ENCODE measurements at regions not wholly inside any gene's neighbourhood (a gene's known extent, or its start where the extent isn't known, plus 50 kb on each side); places are given as distances from the start of the nearest gene placed in this dataset.

DNA sequence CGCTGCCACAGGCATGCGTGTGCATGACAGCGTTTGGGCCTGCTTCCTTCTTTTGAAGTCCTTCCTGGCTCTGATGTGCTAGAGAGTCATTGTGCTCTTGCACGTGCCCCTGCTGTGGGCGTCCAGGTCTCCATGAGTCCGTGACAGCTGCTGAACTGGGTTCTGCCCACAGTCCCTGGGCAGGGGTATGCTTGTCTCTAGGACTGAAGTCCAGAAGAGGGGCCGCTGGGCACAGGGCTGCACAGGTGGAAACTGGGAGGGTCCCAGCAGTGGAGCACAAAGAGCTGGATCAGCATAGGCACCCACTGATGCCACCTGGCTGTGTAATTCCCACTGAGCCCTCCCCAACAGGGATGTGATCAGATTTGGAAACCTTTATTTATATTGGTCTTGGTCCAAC lies 169.4 kb downstream of the IRX2 start:
- Histone ChIP-seq H3K36me3 (replicated peaks; ENCODE audit: low read depth, low read length) (no peaks in the 10 kb centered on the region), H2AFZ (ENCODE audit: low read depth, low read length) (no peak overlapping the region), H3K4me3 (ENCODE audit: low read length) (no peak overlapping the region), H4K20me1 (ENCODE audit: insufficient read depth, low read length) (no peaks in the 10 kb centered on the region), H3K4me2 (ENCODE audit: low read length) (no peak overlapping the region), H3K27me3 (ENCODE audit: low read depth, low read length) (no peaks in the 10 kb centered on the region), H3K27ac (ENCODE audit: low read length) (no peak overlapping the region), H3K9me3 (ENCODE audit: insufficient read depth, low read length) (no peaks in the 10 kb centered on the region), H3K79me2 (ENCODE audit: low read length) (no peaks in the 10 kb centered on the region), H3K9ac (ENCODE audit: low read length) (no peak overlapping the region), H3K4me1 (ENCODE audit: low read length) (no peaks in the 10 kb centered on the region)
- no peak for TF ChIP-seq EZH2phosphoT487 (IDR thresholded peaks at IDR 0.05; ENCODE audit: low read depth)
- TF ChIP-seq, protein P1, sequence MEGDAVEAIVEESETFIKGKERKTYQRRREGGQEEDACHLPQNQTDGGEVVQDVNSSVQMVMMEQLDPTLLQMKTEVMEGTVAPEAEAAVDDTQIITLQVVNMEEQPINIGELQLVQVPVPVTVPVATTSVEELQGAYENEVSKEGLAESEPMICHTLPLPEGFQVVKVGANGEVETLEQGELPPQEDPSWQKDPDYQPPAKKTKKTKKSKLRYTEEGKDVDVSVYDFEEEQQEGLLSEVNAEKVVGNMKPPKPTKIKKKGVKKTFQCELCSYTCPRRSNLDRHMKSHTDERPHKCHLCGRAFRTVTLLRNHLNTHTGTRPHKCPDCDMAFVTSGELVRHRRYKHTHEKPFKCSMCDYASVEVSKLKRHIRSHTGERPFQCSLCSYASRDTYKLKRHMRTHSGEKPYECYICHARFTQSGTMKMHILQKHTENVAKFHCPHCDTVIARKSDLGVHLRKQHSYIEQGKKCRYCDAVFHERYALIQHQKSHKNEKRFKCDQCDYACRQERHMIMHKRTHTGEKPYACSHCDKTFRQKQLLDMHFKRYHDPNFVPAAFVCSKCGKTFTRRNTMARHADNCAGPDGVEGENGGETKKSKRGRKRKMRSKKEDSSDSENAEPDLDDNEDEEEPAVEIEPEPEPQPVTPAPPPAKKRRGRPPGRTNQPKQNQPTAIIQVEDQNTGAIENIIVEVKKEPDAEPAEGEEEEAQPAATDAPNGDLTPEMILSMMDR (IDR thresholded peaks at IDR 0.05; ENCODE audit: low read depth, low read length) = no peak

DNA sequence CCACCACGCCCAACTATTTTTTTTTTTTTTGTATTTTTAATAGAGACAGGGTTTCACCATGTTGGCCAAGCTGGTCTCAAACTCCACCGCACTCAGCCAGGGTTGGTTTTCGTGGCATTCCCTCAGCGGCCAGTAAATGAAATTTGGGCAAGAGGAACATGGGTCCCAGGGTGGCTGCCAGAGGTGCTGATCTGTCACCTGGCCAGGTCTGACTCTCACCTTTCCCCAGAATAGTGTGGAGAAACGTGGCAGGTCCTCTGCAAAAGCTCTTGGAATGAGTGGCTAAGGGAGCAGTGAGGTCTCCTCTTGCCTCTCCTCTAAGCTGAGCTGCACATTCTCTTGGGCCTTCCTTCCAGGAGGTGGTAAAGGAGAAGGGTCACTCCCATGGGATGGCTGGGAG lies 170.1 kb downstream of the IRX2 start:
- Histone ChIP-seq H3K27ac (ENCODE audit: low read length) (no peak overlapping the region), H3K27me3 (ENCODE audit: low read depth, low read length) (no peaks in the 10 kb centered on the region), H3K4me1 (ENCODE audit: low read length) (no peaks in the 10 kb centered on the region), H3K36me3 (replicated peaks; ENCODE audit: low read depth, low read length) (no peaks in the 10 kb centered on the region), H3K4me2 (ENCODE audit: low read length) (no peak overlapping the region), H3K4me3 (ENCODE audit: low read length) (no peak overlapping the region), H3K79me2 (ENCODE audit: low read length) (no peaks in the 10 kb centered on the region), H4K20me1 (ENCODE audit: insufficient read depth, low read length) (no peaks in the 10 kb centered on the region), H3K9me3 (ENCODE audit: insufficient read depth, low read length) (no peaks in the 10 kb centered on the region), H2AFZ (ENCODE audit: low read depth, low read length) (no peak overlapping the region), H3K9ac (ENCODE audit: low read length) (no peak overlapping the region)
- TF ChIP-seq, protein P1 (IDR thresholded peaks at IDR 0.05; ENCODE audit: low read depth, low read length) = no peak
- no peak for TF ChIP-seq EZH2phosphoT487 (IDR thresholded peaks at IDR 0.05; ENCODE audit: low read depth)

DNA sequence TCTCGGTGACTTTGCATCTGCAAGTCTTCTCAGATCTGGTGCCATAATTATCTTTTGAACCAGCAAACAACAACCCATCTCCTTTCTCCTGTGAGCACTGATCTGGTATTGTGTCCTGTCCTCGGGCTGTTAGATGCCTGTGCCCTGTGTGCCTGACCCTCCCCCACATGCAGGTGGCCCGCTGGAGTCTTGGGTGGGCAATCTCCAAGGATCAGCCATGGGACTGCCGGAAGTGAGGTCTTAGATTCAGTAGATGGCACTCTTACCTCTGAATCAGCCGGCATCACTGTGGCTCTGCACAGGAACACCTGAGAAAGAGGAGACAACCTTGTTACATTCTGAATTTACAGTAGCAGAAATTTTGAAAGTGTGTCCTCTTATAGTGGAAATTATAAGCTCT lies 172.4 kb downstream of the IRX2 start:
- Histone ChIP-seq H3K27ac (ENCODE audit: low read length) (no peak overlapping the region), H3K36me3 (replicated peaks; ENCODE audit: low read depth, low read length) (no peaks in the 10 kb centered on the region), H3K27me3 (ENCODE audit: low read depth, low read length) (no peaks in the 10 kb centered on the region), H3K4me3 (ENCODE audit: low read length) (no peak overlapping the region), H3K9me3 (ENCODE audit: insufficient read depth, low read length) (no peaks in the 10 kb centered on the region), H3K9ac (ENCODE audit: low read length) (no peak overlapping the region), H3K4me2 (ENCODE audit: low read length) (no peak overlapping the region), H4K20me1 (ENCODE audit: insufficient read depth, low read length) (no peaks in the 10 kb centered on the region), H2AFZ (ENCODE audit: low read depth, low read length) (no peak overlapping the region), H3K79me2 (ENCODE audit: low read length) (no peaks in the 10 kb centered on the region), H3K4me1 (ENCODE audit: low read length) (no peaks in the 10 kb centered on the region)
- TF ChIP-seq EZH2phosphoT487 (IDR thresholded peaks at IDR 0.05; ENCODE audit: low read depth) = no peak
- TF ChIP-seq, protein P1 (IDR thresholded peaks at IDR 0.05; ENCODE audit: low read depth, low read length) = no peak

DNA sequence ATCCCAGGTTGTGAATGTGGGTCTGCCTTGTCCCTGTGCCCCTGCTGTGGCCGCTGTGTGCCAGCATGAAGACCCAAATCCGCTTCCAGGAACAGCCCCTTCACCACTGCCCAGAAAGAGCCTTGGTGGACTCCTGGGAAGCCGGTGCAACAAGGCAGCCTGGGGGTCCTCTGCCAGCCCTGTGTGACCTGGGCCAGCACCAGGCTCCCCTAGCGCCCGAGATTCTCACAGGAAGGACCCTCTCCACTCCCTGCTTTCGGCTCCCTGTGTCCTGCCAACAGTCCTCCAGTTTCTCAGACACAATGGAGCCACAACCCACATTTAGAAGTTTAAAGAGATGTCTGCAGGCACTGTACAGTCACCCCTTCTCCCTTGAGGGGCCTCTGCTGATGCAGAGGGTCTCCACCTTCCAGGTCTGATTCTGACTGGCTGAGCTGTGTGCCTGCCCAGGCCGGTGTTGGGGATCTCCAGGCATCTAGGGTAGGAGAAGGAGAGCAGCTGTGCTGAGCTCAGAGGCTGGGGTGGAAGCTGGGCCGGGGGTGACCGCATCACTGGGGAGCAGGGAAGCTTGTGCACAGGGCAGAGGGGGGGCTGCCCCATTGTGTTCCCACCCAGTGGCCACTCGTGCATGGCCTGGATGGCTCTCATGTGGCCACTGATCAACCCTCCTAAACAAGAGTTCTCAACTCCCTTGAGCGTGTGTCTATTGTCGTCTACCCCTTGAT lies 174.0 kb downstream of the IRX2 start:
- no peaks in the 10 kb centered on the region for H3K27me3 ChIP-seq (ENCODE audit: low read depth, low read length)
- H3K4me1 ChIP-seq (ENCODE audit: low read length) = no peaks in the 10 kb centered on the region
- no peak for TF ChIP-seq EZH2phosphoT487 (IDR thresholded peaks at IDR 0.05; ENCODE audit: low read depth)
- TF ChIP-seq, protein P1 (IDR thresholded peaks at IDR 0.05; ENCODE audit: low read depth, low read length) = no peak
- H3K27ac ChIP-seq (ENCODE audit: low read length) = no peak overlapping the region
- no peaks in the 10 kb centered on the region for H4K20me1 ChIP-seq (ENCODE audit: insufficient read depth, low read length)
- no peaks in the 10 kb centered on the region for H3K9me3 ChIP-seq (ENCODE audit: insufficient read depth, low read length)
- H2AFZ ChIP-seq (ENCODE audit: low read depth, low read length) = no peak overlapping the region
- no peak overlapping the region for H3K4me2 ChIP-seq (ENCODE audit: low read length)
- H3K36me3 ChIP-seq (replicated peaks; ENCODE audit: low read depth, low read length) = no peaks in the 10 kb centered on the region
- H3K9ac ChIP-seq (ENCODE audit: low read length) = no peak overlapping the region
- no peak overlapping the region for H3K4me3 ChIP-seq (ENCODE audit: low read length)
- no peaks in the 10 kb centered on the region for H3K79me2 ChIP-seq (ENCODE audit: low read length)

All from OCI-LY3 (cell line).